IMR-90 (cell line): ENCODE measurements at regions not wholly inside any gene's neighbourhood (a gene's known extent, or its start where the extent isn't known, plus 50 kb on each side); places are given as distances from the start of the nearest gene placed in this dataset.
"Not testable (repeated sequence)": the region's sequence is repeated elsewhere in the genome, so short reads cannot be mapped to it uniquely, and the experiment has no call there.

ENCODE experiments used
- CEBPB ChIP-seq: IDR thresholded peaks from 2 replicates; pipeline ENCODE4 v1.6.1; 2012; ENCODE audit warnings: low read depth, low read length, improper control_type of control experiment
- CHD1 ChIP-seq: IDR thresholded peaks from 2 replicates; pipeline ENCODE4 v1.6.1; 2012; ENCODE audit warnings: low read depth, low read length, improper control_type of control experiment
- FOS ChIP-seq: fragments of 150-350 bp; IDR thresholded peaks from 2 replicates; pipeline ENCODE4 v1.6.1; 2016; ENCODE audit warnings: low read depth, low read length
- MXI1 ChIP-seq: IDR thresholded peaks from 2 replicates; pipeline ENCODE4 v1.6.1; 2012; ENCODE audit warnings: low read depth, mild to moderate bottlenecking, low read length, moderate library complexity, borderline replicate concordance
- POLR2A ChIP-seq: IDR thresholded peaks from 2 replicates; pipeline ENCODE4 v1.6.1; 2012; ENCODE audit warnings: mild to moderate bottlenecking, low read depth, low read length
- SMC3 ChIP-seq: fragments of 150-350 bp; IDR thresholded peaks from 2 replicates; pipeline ENCODE4 v1.6.1; 2016; ENCODE audit warnings: low read depth, mild to moderate bottlenecking, antibody characterized with exemption, low read length, moderate library complexity
- TF ChIP-seq, protein P1 (sequence below): conservative IDR thresholded peaks from 2 replicates; pipeline ENCODE4 v1.5.1; 2012; ENCODE audit warnings: mild to moderate bottlenecking, low read depth, low read length, improper control_type of control experiment
- TF ChIP-seq, protein P2 (sequence below): fragments of 150-350 bp; IDR thresholded peaks from 2 replicates; pipeline ENCODE4 v1.6.1; 2017; ENCODE audit warnings: mild to moderate bottlenecking, antibody characterized with exemption, low read length, low read depth

DNA sequence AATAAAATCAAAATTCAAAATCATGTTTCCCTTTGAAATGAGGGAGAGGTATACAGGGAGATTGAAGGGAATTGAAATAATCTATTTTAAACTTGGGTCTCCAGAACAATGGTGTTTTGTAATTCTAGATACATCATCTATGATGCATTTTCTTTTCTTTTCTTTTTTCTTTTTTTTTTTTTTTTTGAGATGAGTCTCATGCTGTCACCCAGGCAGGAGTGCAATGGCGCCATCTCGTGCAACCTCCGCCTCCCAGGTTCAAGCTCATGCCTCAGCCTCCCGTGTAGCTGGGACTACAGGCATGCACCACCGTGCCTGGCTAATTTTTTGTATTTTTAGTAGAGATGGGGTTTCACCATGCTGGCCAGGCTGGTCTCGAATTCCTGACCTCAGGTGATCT lies 205.1 kb downstream of the LPIN1 start:
- TF ChIP-seq, protein P1, sequence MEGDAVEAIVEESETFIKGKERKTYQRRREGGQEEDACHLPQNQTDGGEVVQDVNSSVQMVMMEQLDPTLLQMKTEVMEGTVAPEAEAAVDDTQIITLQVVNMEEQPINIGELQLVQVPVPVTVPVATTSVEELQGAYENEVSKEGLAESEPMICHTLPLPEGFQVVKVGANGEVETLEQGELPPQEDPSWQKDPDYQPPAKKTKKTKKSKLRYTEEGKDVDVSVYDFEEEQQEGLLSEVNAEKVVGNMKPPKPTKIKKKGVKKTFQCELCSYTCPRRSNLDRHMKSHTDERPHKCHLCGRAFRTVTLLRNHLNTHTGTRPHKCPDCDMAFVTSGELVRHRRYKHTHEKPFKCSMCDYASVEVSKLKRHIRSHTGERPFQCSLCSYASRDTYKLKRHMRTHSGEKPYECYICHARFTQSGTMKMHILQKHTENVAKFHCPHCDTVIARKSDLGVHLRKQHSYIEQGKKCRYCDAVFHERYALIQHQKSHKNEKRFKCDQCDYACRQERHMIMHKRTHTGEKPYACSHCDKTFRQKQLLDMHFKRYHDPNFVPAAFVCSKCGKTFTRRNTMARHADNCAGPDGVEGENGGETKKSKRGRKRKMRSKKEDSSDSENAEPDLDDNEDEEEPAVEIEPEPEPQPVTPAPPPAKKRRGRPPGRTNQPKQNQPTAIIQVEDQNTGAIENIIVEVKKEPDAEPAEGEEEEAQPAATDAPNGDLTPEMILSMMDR, result not testable (repeated sequence)
- TF ChIP-seq CEBPB, MXI1, POLR2A, SMC3, CHD1, FOS: not testable (repeated sequence)
- TF ChIP-seq, protein P2, sequence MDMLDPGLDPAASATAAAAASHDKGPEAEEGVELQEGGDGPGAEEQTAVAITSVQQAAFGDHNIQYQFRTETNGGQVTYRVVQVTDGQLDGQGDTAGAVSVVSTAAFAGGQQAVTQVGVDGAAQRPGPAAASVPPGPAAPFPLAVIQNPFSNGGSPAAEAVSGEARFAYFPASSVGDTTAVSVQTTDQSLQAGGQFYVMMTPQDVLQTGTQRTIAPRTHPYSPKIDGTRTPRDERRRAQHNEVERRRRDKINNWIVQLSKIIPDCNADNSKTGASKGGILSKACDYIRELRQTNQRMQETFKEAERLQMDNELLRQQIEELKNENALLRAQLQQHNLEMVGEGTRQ, result not testable (repeated sequence)
